22Rv1 (cell line): ENCODE measurements at regions not wholly inside any gene's neighbourhood (a gene's known extent, or its start where the extent isn't known, plus 50 kb on each side); places are given as distances from the start of the nearest gene placed in this dataset.

Source experiments
- ZFX ChIP-seq: fragments of 450-650 bp; IDR thresholded peaks from 2 replicates; pipeline ENCODE4 v1.6.1; 2017; ENCODE audit warnings: antibody characterized with exemption, borderline replicate concordance
- TF ChIP-seq, protein P1 (sequence below): fragments of 450-650 bp; IDR thresholded peaks from 2 replicates; pipeline ENCODE4 v1.5.1; 2017; ENCODE audit warnings: mild to moderate bottlenecking

DNA sequence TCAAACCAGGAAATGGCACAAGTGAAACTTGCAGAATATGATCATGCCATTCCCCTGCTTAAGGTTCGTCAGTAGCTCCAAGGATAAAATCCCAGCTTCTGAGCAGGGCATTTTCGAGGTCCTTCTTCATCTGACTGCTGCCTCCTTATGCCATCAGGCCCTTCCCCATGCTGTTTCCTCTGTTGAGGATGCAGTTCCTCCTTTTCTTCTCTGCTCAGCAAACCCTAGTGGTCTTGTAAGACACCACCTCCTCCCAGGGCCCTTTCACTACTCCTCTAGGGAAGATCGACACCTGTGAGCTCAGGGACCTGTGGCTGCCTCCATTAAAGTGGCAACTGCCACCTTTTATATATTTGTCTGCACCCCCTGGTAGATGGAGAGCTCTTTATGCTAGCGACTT, 62.1 kb upstream of the JUN start:
- TF ChIP-seq, protein P1, sequence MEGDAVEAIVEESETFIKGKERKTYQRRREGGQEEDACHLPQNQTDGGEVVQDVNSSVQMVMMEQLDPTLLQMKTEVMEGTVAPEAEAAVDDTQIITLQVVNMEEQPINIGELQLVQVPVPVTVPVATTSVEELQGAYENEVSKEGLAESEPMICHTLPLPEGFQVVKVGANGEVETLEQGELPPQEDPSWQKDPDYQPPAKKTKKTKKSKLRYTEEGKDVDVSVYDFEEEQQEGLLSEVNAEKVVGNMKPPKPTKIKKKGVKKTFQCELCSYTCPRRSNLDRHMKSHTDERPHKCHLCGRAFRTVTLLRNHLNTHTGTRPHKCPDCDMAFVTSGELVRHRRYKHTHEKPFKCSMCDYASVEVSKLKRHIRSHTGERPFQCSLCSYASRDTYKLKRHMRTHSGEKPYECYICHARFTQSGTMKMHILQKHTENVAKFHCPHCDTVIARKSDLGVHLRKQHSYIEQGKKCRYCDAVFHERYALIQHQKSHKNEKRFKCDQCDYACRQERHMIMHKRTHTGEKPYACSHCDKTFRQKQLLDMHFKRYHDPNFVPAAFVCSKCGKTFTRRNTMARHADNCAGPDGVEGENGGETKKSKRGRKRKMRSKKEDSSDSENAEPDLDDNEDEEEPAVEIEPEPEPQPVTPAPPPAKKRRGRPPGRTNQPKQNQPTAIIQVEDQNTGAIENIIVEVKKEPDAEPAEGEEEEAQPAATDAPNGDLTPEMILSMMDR: no peak
- no peak for TF ChIP-seq ZFX
